Esophagus muscularis mucosa (tissue), 3 donors: ENCODE measurements at regions not wholly inside any gene's neighbourhood (a gene's known extent, or its start where the extent isn't known, plus 50 kb on each side); places are given as distances from the start of the nearest gene placed in this dataset.

Experiments used
- CTCF ChIP-seq, 3 experiments: fragments of 200-600 bp in 2 of 3; fragments of 450-650 bp in 1 of 3; sonication (generic) in 2 of 3; IDR thresholded peaks; one replicate each; pipeline ENCODE4 v1.5.1; 2017 to 2019; ENCODE audit warnings: antibody characterized with exemption in 3 of 3, mild to moderate bottlenecking in 2 of 3, moderate library complexity in 1 of 3
- POLR2AphosphoS5 ChIP-seq, 2 donors: sonication (generic); formaldehyde crosslinking; IDR thresholded peaks; one replicate each; pipeline ENCODE4 v1.6.1; 2017; ENCODE audit warnings: antibody characterized with exemption in 2 of 2

- TF ChIP-seq POLR2AphosphoS5 (IDR thresholded peaks at IDR 0.05) = no peak
- no peak for TF ChIP-seq CTCF (IDR thresholded peaks at IDR 0.05)
Observed at GRCh38 chr5:3393122-3393919, 202.3 kb upstream of the IRX1 start.
